RWPE1 (cell line): ENCODE measurements at regions not wholly inside any gene's neighbourhood (a gene's known extent, or its start where the extent isn't known, plus 50 kb on each side); places are given as distances from the start of the nearest gene placed in this dataset.
A peak's percentile ranks its signal among the peaks of the same experiment; 100 is the strongest.

Source experiments
- CTCF ChIA-PET: fragments of 350-600 bp; sonication (Branson Sonifier 250); formaldehyde crosslinking; extraction: SDS; loops from one replicate; lab custom pipeline; 2021; lab: Yijun Ruan, JAX
- POLR2A ChIA-PET: fragments of 400-600 bp; formaldehyde crosslinking; extraction: SDS; loops from one replicate; lab custom pipeline; 2020; ENCODE audit warnings: antibody characterized with exemption; ENCODE audit not compliant: low non-redundant PET; lab: Yijun Ruan, JAX
- DNase-seq: peaks from one replicate; pipeline ENCODE4 v3.0.0; 2012; ENCODE audit warnings: low spot score
- H3K27ac ChIP-seq: fragments of 450-650 bp; 2 replicates; pipeline ENCODE4 v1.5.1; 2017
- CTCF ChIP-seq: fragments of 450-650 bp; conservative IDR thresholded peaks from 2 replicates; pipeline ENCODE4 v1.5.1; 2017; ENCODE audit warnings: low read depth, mild to moderate bottlenecking

DNA sequence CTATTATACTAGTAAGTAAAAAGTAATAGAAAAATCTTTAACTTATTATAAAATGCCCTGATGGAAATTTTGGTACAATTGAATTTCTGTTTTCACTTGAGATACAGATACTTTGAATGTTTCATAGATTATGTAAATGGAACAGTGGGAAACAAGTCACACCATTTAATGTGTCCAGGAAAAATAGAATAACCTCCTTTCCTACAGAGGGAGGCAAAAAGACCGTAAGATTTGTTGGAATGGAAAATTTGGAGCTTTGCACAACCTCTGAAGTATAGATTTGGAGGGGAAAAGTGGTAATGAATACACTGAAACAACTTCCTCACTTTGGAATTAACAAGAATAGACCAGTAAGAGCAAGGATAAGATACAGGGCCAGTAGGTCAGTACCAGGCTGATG lies 149.2 kb upstream of the L3MBTL4 start:
- CTCF ChIA-PET, result no interaction called here
- TF ChIP-seq CTCF, result no peak
- POLR2A ChIA-PET, result no interaction called here
- H3K27ac ChIP-seq, result no peak overlapping the region
- DNase-seq, result no peak

GRCh38 chr18:6564950-6565814 lies 150.5 kb upstream of the L3MBTL4 start:
- CTCF ChIA-PET, result no interaction called here

DNA sequence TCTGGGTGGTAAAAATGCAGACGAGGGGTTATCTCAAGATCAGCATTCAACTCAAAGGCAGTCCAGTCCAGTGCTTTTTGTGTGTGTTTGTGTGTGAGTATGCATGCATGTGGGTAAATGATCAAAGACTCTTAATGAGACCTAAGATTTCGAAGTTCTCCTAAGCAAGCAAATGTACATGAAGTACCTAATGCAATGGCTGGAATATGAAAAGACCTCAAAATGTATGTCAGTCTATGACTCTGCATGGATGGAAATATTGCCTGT lies 151.0 kb upstream of the L3MBTL4 start:
- H3K27ac ChIP-seq, result no peak overlapping the region
- no peak for TF ChIP-seq CTCF
- CTCF ChIA-PET, result no interaction called here
- POLR2A ChIA-PET, result no interaction called here
- DNase-seq, result no peak

More at GRCh38 chr18:6564950-6565814, 150.5 kb upstream of the L3MBTL4 start:
- no peak overlapping the region for H3K27ac ChIP-seq
- POLR2A ChIA-PET, result no interaction called here
- TF ChIP-seq CTCF, result no peak
- DNase-seq, result no peak

DNA sequence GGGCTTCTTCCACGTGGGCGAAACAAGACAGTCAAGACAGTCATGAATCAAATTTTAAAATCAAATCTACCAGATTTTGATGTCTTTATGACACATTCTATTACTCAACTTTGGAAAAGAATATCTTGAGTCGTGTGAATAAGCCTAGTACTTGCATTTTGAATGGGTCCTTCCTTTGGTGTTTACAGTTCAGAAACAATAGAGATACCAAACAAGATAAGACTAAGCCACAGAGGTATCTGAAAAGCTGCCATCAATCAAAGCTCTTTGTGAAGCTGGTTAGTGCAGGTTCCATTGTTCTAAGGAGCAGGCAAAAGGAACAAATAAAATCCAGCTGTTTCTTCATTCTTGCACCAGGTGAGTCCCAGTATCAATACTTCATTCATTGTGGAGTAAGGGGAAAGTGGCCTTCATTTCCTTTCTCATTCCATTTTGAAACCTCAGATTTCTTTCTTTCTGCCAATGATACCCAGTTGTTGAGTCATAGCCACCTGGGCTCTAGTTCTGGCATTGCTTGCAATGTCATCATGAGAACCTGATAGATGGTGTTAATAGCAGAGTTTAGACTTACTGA lies 151.7 kb upstream of the L3MBTL4 start:
- ChIA-PET POLR2A (no interaction called here), CTCF (no interaction called here)
- TF ChIP-seq CTCF, result no peak
- DNase-seq, result peak; percentile 5
- H3K27ac ChIP-seq, result no peak overlapping the region

- no peak for TF ChIP-seq CTCF
- POLR2A ChIA-PET, result no interaction called here
- H3K27ac ChIP-seq, result no peak overlapping the region
- no peak for DNase-seq
- CTCF ChIA-PET, result no interaction called here
Observed at GRCh38 chr18:6569813-6570212, 155.1 kb upstream of the L3MBTL4 start.

DNA sequence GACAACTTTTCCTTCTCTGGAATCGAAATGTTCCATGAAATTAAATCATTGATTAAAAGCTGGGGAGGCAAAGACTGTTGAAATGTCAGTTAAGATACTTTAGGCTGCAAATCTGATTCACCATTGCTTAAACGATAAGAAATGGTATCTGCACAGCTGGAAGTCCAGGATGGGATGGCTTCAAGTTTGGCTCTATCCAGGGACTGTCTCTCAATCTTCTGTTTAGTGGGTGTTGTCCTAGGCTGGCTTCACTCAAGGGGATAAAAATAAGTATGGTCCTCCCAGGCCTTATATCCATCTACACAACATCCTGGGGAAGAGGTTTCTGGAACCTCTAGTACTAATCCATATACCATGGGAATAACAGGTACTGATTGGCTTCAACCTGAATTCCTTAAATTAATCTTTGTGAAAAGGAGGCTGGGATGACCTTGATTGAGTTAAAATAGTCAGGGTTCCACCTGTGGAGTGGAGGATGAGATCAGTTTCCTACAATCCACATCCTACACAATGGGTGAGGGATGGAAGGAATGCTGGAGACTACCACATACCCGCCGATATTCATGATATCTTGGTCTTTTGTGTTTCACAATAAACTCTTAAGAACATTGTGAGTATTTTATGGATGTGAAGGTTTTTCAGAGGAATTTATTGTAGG lies 156.0 kb upstream of the L3MBTL4 start:
- ChIA-PET POLR2A (no interaction called here), CTCF (no interaction called here)
- H3K27ac ChIP-seq, result no peak overlapping the region
- TF ChIP-seq CTCF, result no peak
- DNase-seq, result no peak
